ENCODE measurements at regions not wholly inside any gene's neighbourhood (a gene's known extent, or its start where the extent isn't known, plus 50 kb on each side); places are given as distances from the start of the nearest gene placed in this dataset.

GRCh38 chr2:123606631-123607030 is 418.5 kb upstream of the CNTNAP5 start:
- TF ChIP-seq POLR2A (IDR thresholded peaks at IDR 0.05) (no peak), CTCF (IDR thresholded peaks at IDR 0.05) (no peak), EP300 (IDR thresholded peaks at IDR 0.05) (no peak)

All from tibial nerve (tissue), 4 donors.